ENCODE measurements at regions not wholly inside any gene's neighbourhood (a gene's known extent, or its start where the extent isn't known, plus 50 kb on each side); places are given as distances from the start of the nearest gene placed in this dataset.

DNA sequence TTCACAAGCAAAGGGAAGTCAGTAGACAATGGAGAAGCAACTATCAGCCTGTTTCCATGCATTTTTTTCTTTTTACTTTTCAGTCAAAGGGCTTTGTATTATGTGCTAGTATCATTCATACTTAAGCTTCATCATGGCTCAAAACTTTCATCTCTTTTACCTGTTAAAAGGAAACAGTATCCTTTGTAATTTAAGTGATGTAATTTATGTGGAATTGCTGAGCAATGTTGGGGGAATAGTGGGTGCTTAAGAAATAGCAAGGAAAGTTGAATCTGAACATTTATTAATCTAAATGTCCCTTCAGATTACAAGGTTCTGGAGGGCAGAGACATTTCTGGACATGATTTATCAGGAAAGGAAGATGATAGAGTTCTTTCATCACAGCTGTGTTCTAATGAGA, 915.3 kb downstream of the VRK1 start:
- TF ChIP-seq, protein P1, sequence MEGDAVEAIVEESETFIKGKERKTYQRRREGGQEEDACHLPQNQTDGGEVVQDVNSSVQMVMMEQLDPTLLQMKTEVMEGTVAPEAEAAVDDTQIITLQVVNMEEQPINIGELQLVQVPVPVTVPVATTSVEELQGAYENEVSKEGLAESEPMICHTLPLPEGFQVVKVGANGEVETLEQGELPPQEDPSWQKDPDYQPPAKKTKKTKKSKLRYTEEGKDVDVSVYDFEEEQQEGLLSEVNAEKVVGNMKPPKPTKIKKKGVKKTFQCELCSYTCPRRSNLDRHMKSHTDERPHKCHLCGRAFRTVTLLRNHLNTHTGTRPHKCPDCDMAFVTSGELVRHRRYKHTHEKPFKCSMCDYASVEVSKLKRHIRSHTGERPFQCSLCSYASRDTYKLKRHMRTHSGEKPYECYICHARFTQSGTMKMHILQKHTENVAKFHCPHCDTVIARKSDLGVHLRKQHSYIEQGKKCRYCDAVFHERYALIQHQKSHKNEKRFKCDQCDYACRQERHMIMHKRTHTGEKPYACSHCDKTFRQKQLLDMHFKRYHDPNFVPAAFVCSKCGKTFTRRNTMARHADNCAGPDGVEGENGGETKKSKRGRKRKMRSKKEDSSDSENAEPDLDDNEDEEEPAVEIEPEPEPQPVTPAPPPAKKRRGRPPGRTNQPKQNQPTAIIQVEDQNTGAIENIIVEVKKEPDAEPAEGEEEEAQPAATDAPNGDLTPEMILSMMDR (conservative IDR thresholded peaks at IDR 0.05; ENCODE audit: low read depth, low read length): no peak
- TF ChIP-seq POLR2A (IDR thresholded peaks at IDR 0.05; ENCODE audit: low read depth, low read length): no peak
- no peak for TF ChIP-seq SMC3 (IDR thresholded peaks at IDR 0.05; ENCODE audit: low read depth, low read length)
- no peak for TF ChIP-seq CHD1 (IDR thresholded peaks at IDR 0.05; ENCODE audit: low read depth, low read length)
- no peak for TF ChIP-seq MXI1 (IDR thresholded peaks at IDR 0.05; ENCODE audit: borderline replicate concordance, low read depth, low read length)
- no peak for TF ChIP-seq NFE2L2 (IDR thresholded peaks at IDR 0.05; ENCODE audit: low read depth, low read length)
- TF ChIP-seq CEBPB (IDR thresholded peaks at IDR 0.05; ENCODE audit: low read depth, low read length): no peak
- no peak for TF ChIP-seq MAZ (IDR thresholded peaks at IDR 0.05; ENCODE audit: borderline replicate concordance, low read depth, low read length)
- no peak for TF ChIP-seq RCOR1 (IDR thresholded peaks at IDR 0.05; ENCODE audit: insufficient replicate concordance, low read length)
- TF ChIP-seq RFX5 (IDR thresholded peaks at IDR 0.05; ENCODE audit: low read depth, low read length): no peak
- TF ChIP-seq BHLHE40 (IDR thresholded peaks at IDR 0.05; ENCODE audit: low read depth, low read length): no peak
- TF ChIP-seq FOS (IDR thresholded peaks at IDR 0.05; ENCODE audit: low read depth, low read length): no peak

All from IMR-90 (cell line).